HG03432 (cell line): ENCODE measurements at regions not wholly inside any gene's neighbourhood (a gene's known extent, or its start where the extent isn't known, plus 50 kb on each side); places are given as distances from the start of the nearest gene placed in this dataset.

Source experiments
- ATAC-seq: cut with Tn5 transposase; IDR thresholded peaks from one replicate; pipeline ENCODE4 v1.9.1; 2021; ENCODE audit warnings: mild to moderate bottlenecking, moderate library complexity; ENCODE audit not compliant: unreplicated experiment

GRCh38 chr14:81829447-81829846 is 295.8 kb upstream of the SEL1L start:
- no peak for ATAC-seq

- ATAC-seq = no peak
Measured at GRCh38 chr14:81831128-81831820, 297.6 kb upstream of the SEL1L start.

GRCh38 chr14:81834308-81834707 is 300.7 kb upstream of the SEL1L start:
- ATAC-seq = no peak

GRCh38 chr14:81837304-81837703 is 303.7 kb upstream of the SEL1L start:
- ATAC-seq = no peak

- no peak for ATAC-seq
Measured at GRCh38 chr14:81839056-81839455, 305.4 kb upstream of the SEL1L start.

GRCh38 chr14:81841346-81841745 is 307.7 kb upstream of the SEL1L start:
- no peak for ATAC-seq

- peak; percentile 62 for ATAC-seq
Measured at GRCh38 chr14:81849714-81850113, 316.1 kb upstream of the SEL1L start.

GRCh38 chr14:81855007-81855406 is 321.4 kb upstream of the SEL1L start:
- ATAC-seq = no peak

GRCh38 chr14:81859046-81859445 is 325.4 kb upstream of the SEL1L start:
- no peak for ATAC-seq

GRCh38 chr14:81868172-81868571 is 334.5 kb upstream of the SEL1L start:
- no peak for ATAC-seq

- no peak for ATAC-seq
Measured at GRCh38 chr14:81871706-81872105, 338.1 kb upstream of the SEL1L start.

- ATAC-seq = no peak
Measured at GRCh38 chr14:81884382-81884781, 350.7 kb upstream of the SEL1L start.

GRCh38 chr14:81886588-81886987 is 352.9 kb upstream of the SEL1L start:
- no peak for ATAC-seq

- ATAC-seq = no peak
Measured at GRCh38 chr14:81889529-81889928, 355.9 kb upstream of the SEL1L start.

- no peak for ATAC-seq
Measured at GRCh38 chr14:81890020-81890419, 356.4 kb upstream of the SEL1L start.

- ATAC-seq = no peak
Measured at GRCh38 chr14:81903477-81903876, 369.8 kb upstream of the SEL1L start.

GRCh38 chr14:81927070-81927469 is 393.4 kb upstream of the SEL1L start:
- ATAC-seq = no peak

- ATAC-seq = no peak
Measured at GRCh38 chr14:81931828-81932227, 398.2 kb upstream of the SEL1L start.

GRCh38 chr14:81936348-81936747 is 402.7 kb upstream of the SEL1L start:
- no peak for ATAC-seq

- ATAC-seq = no peak
Measured at GRCh38 chr14:81936902-81937301, 403.2 kb upstream of the SEL1L start.

GRCh38 chr14:81938341-81938740 is 404.7 kb upstream of the SEL1L start:
- no peak for ATAC-seq

GRCh38 chr14:81940651-81941050 is 407.0 kb upstream of the SEL1L start:
- ATAC-seq = no peak

GRCh38 chr14:81942071-81942470 is 408.4 kb upstream of the SEL1L start:
- ATAC-seq = no peak
